ENCODE measurements at regions not wholly inside any gene's neighbourhood (a gene's known extent, or its start where the extent isn't known, plus 50 kb on each side); places are given as distances from the start of the nearest gene placed in this dataset.

DNA sequence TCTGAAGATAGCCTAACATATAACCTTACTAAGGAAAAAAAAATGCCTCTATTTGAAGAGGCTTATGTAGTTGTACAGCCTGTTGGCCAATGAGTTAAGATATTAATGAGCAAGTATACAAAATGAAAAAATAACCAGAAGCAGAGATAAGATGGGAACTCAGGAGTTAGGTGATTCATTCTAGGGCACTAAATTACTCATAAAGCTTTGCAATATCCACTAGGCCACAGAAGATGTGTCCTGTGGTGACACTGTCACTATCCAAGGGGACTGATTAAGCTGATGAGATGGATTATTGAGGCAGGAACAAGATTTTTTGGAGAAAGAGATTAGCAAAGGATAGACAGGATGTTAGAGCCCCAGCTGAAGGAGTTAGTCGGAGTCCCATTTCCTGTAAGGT lies 99.6 kb downstream of the LIG4 start:
- TF ChIP-seq, protein P1, sequence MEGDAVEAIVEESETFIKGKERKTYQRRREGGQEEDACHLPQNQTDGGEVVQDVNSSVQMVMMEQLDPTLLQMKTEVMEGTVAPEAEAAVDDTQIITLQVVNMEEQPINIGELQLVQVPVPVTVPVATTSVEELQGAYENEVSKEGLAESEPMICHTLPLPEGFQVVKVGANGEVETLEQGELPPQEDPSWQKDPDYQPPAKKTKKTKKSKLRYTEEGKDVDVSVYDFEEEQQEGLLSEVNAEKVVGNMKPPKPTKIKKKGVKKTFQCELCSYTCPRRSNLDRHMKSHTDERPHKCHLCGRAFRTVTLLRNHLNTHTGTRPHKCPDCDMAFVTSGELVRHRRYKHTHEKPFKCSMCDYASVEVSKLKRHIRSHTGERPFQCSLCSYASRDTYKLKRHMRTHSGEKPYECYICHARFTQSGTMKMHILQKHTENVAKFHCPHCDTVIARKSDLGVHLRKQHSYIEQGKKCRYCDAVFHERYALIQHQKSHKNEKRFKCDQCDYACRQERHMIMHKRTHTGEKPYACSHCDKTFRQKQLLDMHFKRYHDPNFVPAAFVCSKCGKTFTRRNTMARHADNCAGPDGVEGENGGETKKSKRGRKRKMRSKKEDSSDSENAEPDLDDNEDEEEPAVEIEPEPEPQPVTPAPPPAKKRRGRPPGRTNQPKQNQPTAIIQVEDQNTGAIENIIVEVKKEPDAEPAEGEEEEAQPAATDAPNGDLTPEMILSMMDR (IDR thresholded peaks at IDR 0.05; ENCODE audit: poor library complexity), result no peak
- TF ChIP-seq EZH2 (IDR thresholded peaks at IDR 0.05; ENCODE audit: borderline replicate concordance) (no peak), EZH2phosphoT487 (IDR thresholded peaks at IDR 0.05; ENCODE audit: low read depth, severe bottlenecking, unreplicated experiment) (no peak)

Data from hepatocyte (in vitro differentiated cells).